NCI-H2227 treated with DMSO at 0.1 percent for 48 hours (cell line): ENCODE measurements at regions not wholly inside any gene's neighbourhood (a gene's known extent, or its start where the extent isn't known, plus 50 kb on each side); places are given as distances from the start of the nearest gene placed in this dataset.

Experiments
- DNase-seq: peaks from one replicate; lab custom pipeline; 2025; lab: John Stamatoyannopoulos, UW

GRCh38 chr15:81589671-81590070 lies 215.7 kb upstream of the TMC3 start:
- DNase-seq: no peak

- DNase-seq: peak; percentile 48
Observed at GRCh38 chr15:81575436-81576123, 201.6 kb upstream of the TMC3 start.

DNA sequence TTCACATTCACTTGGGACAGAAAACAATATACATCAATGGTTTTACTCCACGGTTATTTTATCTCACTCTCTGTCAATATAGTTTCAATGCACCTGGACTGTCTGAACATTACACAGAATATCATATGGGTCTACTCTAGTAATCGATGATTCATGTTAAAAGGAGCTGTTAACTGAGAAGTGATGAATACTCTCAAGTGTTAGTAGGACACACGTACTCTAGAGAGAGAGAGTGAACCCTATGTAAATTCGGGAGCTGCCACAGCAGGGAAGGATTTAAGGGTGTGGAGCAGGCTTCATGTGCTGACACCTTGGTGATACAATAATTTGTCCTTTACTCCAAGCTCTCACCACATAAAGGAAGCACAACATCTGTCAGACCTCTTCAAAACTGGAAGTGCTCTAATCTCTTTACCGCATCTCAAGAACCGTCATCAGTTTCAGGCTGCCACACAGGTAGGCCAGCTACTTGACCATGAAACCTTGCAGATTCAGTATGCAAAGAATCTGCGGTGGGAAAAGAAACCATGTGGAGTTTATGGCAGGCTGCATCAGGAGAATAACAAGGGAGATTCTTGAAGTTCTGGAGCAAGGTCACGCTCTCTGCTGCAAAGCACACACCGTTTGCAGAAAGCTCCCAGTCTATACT lies 199.2 kb upstream of the TMC3 start:
- no peak for DNase-seq

DNA sequence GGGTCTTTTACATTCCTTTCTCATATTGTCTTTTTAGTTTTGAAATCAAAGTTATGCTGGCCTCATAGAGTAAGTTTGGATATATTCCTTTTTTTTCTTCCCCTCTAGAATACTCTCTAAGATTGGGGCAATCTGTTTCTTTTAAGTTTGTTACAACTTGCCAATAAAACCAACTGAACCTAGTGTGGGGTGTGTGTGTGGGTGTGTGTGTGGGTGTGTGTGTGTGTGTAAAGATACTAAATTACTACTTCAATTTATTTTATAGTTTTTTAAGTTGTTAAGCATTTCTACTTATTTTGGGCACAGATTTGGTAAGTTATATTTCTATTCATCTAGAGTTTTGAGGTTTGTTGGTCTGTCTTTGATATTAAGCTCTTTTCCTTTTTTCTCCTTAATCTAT lies 198.2 kb upstream of the TMC3 start:
- DNase-seq: no peak

DNA sequence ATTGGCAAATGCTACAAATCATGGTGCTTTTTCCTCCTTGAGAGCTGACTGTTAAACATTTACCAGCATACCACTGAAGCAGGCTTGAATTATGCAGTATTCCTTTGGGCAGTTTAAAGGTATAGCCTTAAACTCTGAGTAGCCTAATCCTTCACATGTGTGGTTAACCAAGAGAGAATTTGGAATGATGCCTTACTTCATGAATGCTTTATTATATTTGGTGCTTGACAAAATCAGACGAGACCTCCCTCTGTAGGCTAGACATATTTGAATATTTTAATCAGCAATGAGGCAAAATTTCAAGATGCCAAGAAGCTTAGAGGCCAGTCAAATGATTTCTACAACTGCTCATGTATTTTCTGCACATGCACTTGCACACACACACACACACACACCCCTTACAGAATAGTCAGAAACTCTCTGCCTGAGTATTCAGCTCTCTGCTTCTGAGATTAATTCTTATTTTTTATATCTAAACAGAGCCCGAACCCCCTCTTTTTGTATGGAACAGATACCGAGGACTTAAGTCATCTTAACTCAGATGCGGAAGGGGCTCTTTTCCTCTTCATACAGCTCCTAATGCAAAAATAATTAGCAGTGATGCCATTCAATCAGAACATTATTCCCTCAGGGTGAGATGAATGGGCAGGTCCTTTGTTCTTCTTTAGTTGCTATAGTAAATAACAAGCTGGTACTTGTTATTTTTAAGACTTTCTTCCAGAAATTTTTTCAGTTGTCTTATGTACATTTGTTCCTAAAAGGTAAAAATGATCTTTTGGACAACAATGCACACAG lies 195.5 kb upstream of the TMC3 start:
- DNase-seq: no peak

- DNase-seq: no peak
Observed at GRCh38 chr15:81567924-81568323, 193.9 kb upstream of the TMC3 start.

DNA sequence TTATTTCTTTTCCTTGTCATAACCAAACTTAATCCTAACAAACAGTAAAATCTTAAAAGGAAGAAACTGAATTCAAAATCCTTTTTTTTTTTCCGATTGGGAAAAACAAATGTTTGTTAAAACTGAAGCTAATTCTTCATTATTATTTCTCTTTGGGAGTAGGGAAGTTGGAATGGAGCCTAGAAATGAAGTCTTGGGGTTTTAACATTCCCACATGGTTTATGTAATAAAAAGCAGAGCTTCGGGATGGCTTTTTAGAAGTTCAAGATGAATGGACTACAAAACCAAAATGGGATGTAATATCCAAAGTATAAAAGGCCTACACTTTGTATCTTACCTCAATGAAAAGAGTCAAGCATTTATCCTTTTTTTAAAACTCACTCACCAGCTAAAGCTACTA lies 189.0 kb upstream of the TMC3 start:
- no peak for DNase-seq

DNA sequence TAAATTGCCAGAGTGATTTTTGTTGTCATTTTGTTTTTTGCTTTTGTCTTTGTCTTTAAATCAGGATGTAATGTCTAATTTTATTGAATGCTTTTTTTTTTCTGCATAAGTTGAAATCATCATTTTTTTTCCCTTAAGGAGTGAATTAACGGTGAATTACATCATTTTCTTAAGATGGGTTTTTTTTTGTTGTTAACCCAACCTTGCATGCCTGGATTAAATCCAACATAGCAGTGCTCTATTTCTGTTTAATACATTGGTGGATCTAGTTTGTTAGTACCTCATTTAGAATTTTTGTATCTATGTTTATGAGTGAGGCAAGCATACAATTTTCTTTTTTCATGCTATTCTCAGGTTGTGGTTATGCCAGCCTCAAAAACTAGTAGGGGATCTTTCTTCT lies 186.4 kb upstream of the TMC3 start:
- DNase-seq: no peak

DNA sequence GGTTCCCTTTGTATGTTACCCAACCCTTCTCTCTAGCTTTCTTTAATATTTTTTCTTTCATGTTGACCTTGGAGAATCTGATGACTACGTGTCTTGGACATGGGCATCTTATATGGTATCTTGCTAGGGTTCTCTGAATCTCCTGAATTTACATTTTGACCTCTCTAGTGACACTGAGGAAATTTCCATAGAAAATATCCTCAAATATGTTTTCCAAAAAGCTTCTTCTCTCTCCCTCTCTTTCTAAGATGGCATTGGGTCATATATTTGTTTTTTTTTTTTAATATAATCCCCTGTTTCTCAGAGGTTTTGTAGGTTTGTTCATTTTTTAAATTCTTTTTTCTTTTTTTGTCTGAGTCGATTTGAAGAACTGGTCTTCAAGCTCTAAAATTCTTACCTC lies 184.0 kb upstream of the TMC3 start:
- no peak for DNase-seq

DNA sequence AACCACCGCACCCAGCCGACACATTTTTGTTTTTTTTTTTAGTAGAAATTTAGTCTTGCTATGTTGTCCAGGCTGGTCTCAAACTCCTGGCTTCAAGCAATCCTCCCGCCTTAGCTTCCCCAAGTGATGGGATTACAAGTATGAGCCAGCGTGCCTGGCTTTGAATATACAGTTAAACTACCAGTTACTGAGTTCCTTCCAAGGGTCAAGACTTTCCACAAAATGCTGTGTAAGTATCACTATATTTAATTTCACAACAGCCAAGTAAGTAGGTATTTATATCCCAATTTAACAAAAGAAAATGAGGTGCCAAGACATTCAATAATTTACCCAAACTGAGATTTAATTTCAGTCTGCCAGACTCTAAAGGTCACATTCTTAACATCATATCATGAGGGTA lies 181.3 kb upstream of the TMC3 start:
- DNase-seq: no peak

- DNase-seq: no peak
Observed at GRCh38 chr15:81548365-81549130, 174.5 kb upstream of the TMC3 start.

DNA sequence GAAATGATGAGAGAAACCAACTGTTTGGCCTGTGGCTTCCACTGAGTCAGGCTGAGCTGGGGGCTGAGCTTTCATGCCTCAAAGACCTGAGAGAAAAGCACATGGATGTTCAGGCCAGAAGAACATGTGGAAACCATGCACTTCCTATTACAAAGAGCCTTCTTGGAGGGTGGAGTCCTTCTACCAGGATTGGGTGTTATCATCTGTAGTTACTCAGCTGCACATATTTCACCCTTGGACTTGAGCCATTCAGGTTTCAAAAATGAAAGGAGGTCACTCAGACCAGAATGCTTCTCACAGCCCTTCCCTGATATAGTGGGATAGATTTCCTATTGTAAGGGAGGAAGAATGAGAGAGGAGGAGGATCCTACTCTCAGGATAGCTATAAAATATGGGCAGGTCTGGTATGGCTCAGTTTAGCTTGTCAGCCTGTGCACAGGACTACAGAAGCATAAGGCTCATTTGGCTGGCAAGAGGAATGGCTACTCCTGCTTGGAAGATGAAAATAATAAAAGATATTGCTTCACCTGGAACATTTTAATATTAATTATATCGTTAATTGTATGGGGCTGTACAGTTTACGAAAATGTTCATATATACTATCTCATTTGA lies 173.6 kb upstream of the TMC3 start:
- DNase-seq: no peak

GRCh38 chr15:81544385-81544784 lies 170.4 kb upstream of the TMC3 start:
- no peak for DNase-seq

GRCh38 chr15:81540909-81541308 lies 166.9 kb upstream of the TMC3 start:
- DNase-seq: no peak

DNA sequence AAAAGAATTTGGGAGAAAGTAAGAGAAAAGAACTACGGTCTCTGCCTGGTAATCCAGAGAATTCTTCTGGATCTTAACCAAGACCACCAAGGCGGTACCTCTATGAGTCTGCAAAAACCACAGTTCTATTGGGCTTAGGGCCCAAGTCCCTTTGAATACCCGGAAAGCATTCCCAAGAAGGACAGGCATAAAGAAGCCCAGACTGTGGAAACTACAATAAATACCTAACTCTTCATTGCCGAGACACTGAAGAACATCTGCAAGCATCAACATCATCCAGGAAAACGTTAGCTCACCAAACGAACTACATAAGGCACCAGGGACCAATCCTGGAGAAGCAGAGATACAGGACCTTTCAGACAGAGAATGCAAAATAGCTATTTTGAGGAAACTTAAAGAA lies 162.3 kb upstream of the TMC3 start:
- no peak for DNase-seq

GRCh38 chr15:81534124-81534523 lies 160.1 kb upstream of the TMC3 start:
- DNase-seq: no peak

DNA sequence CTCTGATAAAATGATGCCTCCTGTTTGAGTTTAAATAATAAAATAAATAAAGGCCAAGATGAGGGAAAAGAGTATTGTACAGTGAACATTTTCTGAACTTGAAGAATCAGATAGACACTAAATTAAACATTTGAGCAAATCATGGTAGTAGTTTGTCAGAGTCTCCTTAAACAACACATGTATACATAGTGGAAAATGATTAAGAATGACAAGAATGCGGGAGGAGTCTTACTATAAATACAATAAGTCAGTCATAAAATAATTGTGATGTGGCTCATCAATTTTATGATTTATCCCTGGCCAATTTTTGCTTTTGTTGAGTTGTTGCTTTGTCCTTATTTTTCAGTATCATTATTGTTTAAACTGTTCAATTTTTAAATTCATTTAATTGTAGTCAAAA lies 158.0 kb upstream of the TMC3 start:
- DNase-seq: no peak

DNA sequence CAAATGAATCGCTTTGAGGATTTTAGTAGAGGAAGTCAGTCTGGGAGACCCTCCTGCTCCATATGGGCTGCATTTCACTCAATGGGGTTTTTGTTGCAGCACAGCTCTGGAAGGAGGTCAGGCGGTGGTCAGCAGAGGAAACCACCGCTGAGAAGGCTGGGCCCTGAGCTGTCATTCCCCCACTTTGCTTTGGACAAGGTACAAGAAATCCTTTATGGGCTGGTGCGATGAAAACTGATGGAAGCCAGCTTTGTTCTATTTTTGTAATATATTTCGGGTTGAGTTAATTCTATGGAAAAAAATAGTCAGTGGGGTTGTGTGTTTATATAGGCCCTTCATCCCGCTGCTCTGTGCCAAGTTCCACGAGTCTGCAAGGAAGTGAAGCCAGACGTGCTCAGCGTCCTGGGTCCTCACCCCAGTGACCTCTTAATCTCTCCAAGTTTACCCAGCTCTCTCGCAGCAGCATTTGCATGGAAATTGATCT lies 157.1 kb upstream of the TMC3 start:
- no peak for DNase-seq

GRCh38 chr15:81530271-81530691 lies 156.3 kb upstream of the TMC3 start:
- no peak for DNase-seq

- DNase-seq: no peak
Observed at GRCh38 chr15:81529481-81529880, 155.5 kb upstream of the TMC3 start.

GRCh38 chr15:81526029-81526428 lies 152.0 kb upstream of the TMC3 start:
- no peak for DNase-seq

DNA sequence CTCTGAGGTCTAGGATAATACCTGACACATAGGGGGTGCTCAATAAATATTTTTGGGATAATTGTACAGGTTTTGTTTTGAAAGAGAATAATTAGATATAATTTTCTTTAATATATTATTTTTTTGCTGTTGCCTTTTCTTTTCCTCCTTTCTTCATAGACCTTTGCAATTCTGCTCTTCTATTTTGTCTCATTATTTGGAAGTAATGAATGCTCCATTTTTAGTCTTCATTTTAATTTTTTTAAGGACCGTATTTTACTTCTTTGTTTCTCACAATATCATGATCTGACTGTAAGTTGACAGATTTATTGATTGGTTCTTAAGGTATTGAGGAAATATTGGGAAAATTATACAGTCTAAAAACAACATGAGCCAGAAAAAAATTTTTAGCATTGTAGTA lies 150.5 kb upstream of the TMC3 start:
- DNase-seq: no peak
